ENCODE measurements at regions not wholly inside any gene's neighbourhood (a gene's known extent, or its start where the extent isn't known, plus 50 kb on each side); places are given as distances from the start of the nearest gene placed in this dataset.

GRCh38 chr11:46202149-46202548 is 75.3 kb upstream of the CREB3L1 start:
- Mint-ChIP-seq H3K27ac (no peak overlapping the region), H3K9me3 (no peaks in the 10 kb centered on the region), H3K27me3 (peaks cover 25% of the 10 kb centered on the region), H3K36me3 (ENCODE audit: low read depth) (no peaks in the 10 kb centered on the region), H3K4me1 (ENCODE audit: low read depth) (no peaks in the 10 kb centered on the region), H3K4me3 (no peak overlapping the region)
- ATAC-seq (no peak), DNase-seq (no peak)
- ChIA-PET CTCF (no interaction called here), POLR2A (no interaction called here)
- no peak for TF ChIP-seq CTCF (IDR thresholded peaks at IDR 0.05)
- intact Hi-C loops (cut with micrococcal nuclease), result no loop called here

- CTCF ChIA-PET, result no interaction called here
- Mint-ChIP-seq H3K4me3 (no peak overlapping the region), H3K36me3 (ENCODE audit: low read depth) (no peaks in the 10 kb centered on the region), H3K27me3 (peaks cover 25% of the 10 kb centered on the region), H3K9me3 (no peaks in the 10 kb centered on the region), H3K4me1 (ENCODE audit: low read depth) (no peaks in the 10 kb centered on the region), H3K27ac (no peak overlapping the region)
- ATAC-seq (no peak), DNase-seq (no peak)
- intact Hi-C loops (cut with micrococcal nuclease), result no loop called here
- no peak for TF ChIP-seq CTCF (IDR thresholded peaks at IDR 0.05)
- POLR2A ChIA-PET, result no interaction called here
Measured at GRCh38 chr11:46200537-46201281, 76.8 kb upstream of the CREB3L1 start.

- Mint-ChIP-seq H3K27me3 (peaks cover 21% of the 10 kb centered on the region), H3K4me1 (ENCODE audit: low read depth) (no peaks in the 10 kb centered on the region), H3K9me3 (no peaks in the 10 kb centered on the region), H3K27ac (no peak overlapping the region), H3K4me3 (no peak overlapping the region), H3K36me3 (ENCODE audit: low read depth) (no peaks in the 10 kb centered on the region)
- TF ChIP-seq CTCF (IDR thresholded peaks at IDR 0.05), result no peak
- ATAC-seq (no peak), DNase-seq (no peak)
- ChIA-PET CTCF (no interaction called here), POLR2A (no interaction called here)
- intact Hi-C loops (cut with micrococcal nuclease), result no loop called here
Measured at GRCh38 chr11:46198245-46199240, 77.3 kb upstream of the PHF21A start.

GRCh38 chr11:46197421-46197820 is 76.2 kb upstream of the PHF21A start:
- POLR2A ChIA-PET, result interaction anchor here (1.1 kb wide), 1 partner anchor 16 kb away, joined by 3 read pairs; no protein-coding TSS in a partner anchor

More at GRCh38 chr11:46197421-46197820, 76.2 kb upstream of the PHF21A start:
- ATAC-seq (no peak), DNase-seq (no peak)
- Mint-ChIP-seq H3K36me3 (ENCODE audit: low read depth) (no peaks in the 10 kb centered on the region), H3K9me3 (no peaks in the 10 kb centered on the region), H3K4me1 (ENCODE audit: low read depth) (no peaks in the 10 kb centered on the region), H3K27me3 (peaks cover 20% of the 10 kb centered on the region), H3K27ac (no peak overlapping the region), H3K4me3 (no peak overlapping the region)
- no peak for TF ChIP-seq CTCF (IDR thresholded peaks at IDR 0.05)
- intact Hi-C loops (cut with micrococcal nuclease), result no loop called here
- CTCF ChIA-PET, result no interaction called here

Data from activated CD8-positive, alpha-beta T cell treated with anti-CD3 and anti-CD28 coated beads for 36 hours (primary cell).